ENCODE measurements at regions not wholly inside any gene's neighbourhood (a gene's known extent, or its start where the extent isn't known, plus 50 kb on each side); places are given as distances from the start of the nearest gene placed in this dataset.

GRCh38 chr7:29620556-29620930 lies 56.9 kb downstream of the PRR15 start:
- Mint-ChIP-seq H3K4me3 (no peak overlapping the region), H3K4me1 (no peaks in the 10 kb centered on the region), H3K27me3 (peaks cover 43% of the 10 kb centered on the region), H3K9me3 (ENCODE audit: insufficient read depth) (peaks cover 2% of the 10 kb centered on the region), H3K27ac (no peak overlapping the region)
- Histone ChIP-seq H3K79me2 (ENCODE audit: control insufficient read depth, insufficient read depth, low read length) (no peaks in the 10 kb centered on the region), H3K4me3 (ENCODE audit: control extremely low read depth in 1 of 5, extremely low read depth in 1 of 5, insufficient read depth in 1 of 5, low read depth in 2 of 5, low read length in 4 of 5) (no peak overlapping the region), H3K9me3 (ENCODE audit: control extremely low read depth in 1 of 3, control insufficient read depth in 2 of 3, insufficient read depth in 1 of 3, low read length in 2 of 3) (no peaks in the 10 kb centered on the region), H3K36me3 (replicated peaks in 1 of 2; ENCODE audit: control extremely low read depth in 1 of 2, control insufficient read depth in 1 of 2, extremely low read depth in 1 of 2, insufficient read depth in 2 of 2, low read length in 1 of 2) (no peaks in the 10 kb centered on the region), H3K4me2 (replicated peaks; ENCODE audit: low read depth, low read length, poor library complexity, severe bottlenecking) (no peak overlapping the region), H2AFZ (ENCODE audit: insufficient read depth, low read depth, low read length, poor library complexity, severe bottlenecking) (no peak overlapping the region), H3K9ac (ENCODE audit: low read length) (no peak overlapping the region), H3K27me3 (replicated peaks in 1 of 4; ENCODE audit: control extremely low read depth in 1 of 4, control insufficient read depth in 3 of 4, insufficient read depth in 4 of 4, low read length in 3 of 4) (peaks cover 0 to 2% (median 0%) of the 10 kb centered on the region in 4 experiments), H3K4me1 (ENCODE audit: control insufficient read depth in 2 of 2, insufficient read depth in 2 of 2, low read length in 2 of 2) (no peaks in the 10 kb centered on the region), H4K20me1 (ENCODE audit: control insufficient read depth, insufficient read depth, low read length, poor library complexity, severe bottlenecking) (no peaks in the 10 kb centered on the region), H3K27ac (ENCODE audit: low read length in 2 of 2) (no peak overlapping the region)
- intact Hi-C loops (cut with micrococcal nuclease), result no loop called here
- ATAC-seq (ENCODE audit: low read depth), result no peak
- ChIA-PET CTCF (no interaction called here), POLR2A (no interaction called here)
- DNase-seq, result no peak
- WGBS (ENCODE audit: insufficient coverage), result 100% methylated on average over 1 of the region's 2 CpGs
- TF ChIP-seq EZH2 (IDR thresholded peaks at IDR 0.05; ENCODE audit: borderline replicate concordance, insufficient read depth, low read depth, low read length, poor library complexity, severe bottlenecking) (no peak), CTCF (IDR thresholded peaks at IDR 0.05) (no peak)

GRCh38 chr7:29622335-29623265 lies 59.0 kb downstream of the PRR15 start:
- Mint-ChIP-seq H3K4me3 (no peak overlapping the region), H3K27ac (no peak overlapping the region), H3K4me1 (no peaks in the 10 kb centered on the region), H3K9me3 (ENCODE audit: insufficient read depth) (no peaks in the 10 kb centered on the region), H3K27me3 (peaks cover 47% of the 10 kb centered on the region)
- ChIA-PET POLR2A (no interaction called here), CTCF (interaction anchor here (0.7 kb wide), 1 partner anchor 1161 kb away, joined by 4 read pairs; no protein-coding TSS in a partner anchor)
- H3K79me2 ChIP-seq (ENCODE audit: control insufficient read depth, insufficient read depth, low read length), result no peaks in the 10 kb centered on the region
- ATAC-seq (ENCODE audit: low read depth), result no peak
- no peak overlapping the region for H3K27ac ChIP-seq (ENCODE audit: low read length in 2 of 2)
- H3K4me3 ChIP-seq (ENCODE audit: control extremely low read depth in 1 of 5, extremely low read depth in 1 of 5, insufficient read depth in 1 of 5, low read depth in 2 of 5, low read length in 4 of 5), result no peak overlapping the region
- no peak overlapping the region for H2AFZ ChIP-seq (ENCODE audit: insufficient read depth, low read depth, low read length, poor library complexity, severe bottlenecking)
- DNase-seq, result no peak
- H3K9me3 ChIP-seq (ENCODE audit: control extremely low read depth in 1 of 3, control insufficient read depth in 2 of 3, insufficient read depth in 1 of 3, low read length in 2 of 3), result no peaks in the 10 kb centered on the region
- TF ChIP-seq CTCF (IDR thresholded peaks at IDR 0.05) (no peak), EZH2 (IDR thresholded peaks at IDR 0.05; ENCODE audit: borderline replicate concordance, insufficient read depth, low read depth, low read length, poor library complexity, severe bottlenecking) (no peak)
- H3K9ac ChIP-seq (ENCODE audit: low read length), result no peak overlapping the region
- intact Hi-C loops (cut with micrococcal nuclease), result no loop called here
- H4K20me1 ChIP-seq (ENCODE audit: control insufficient read depth, insufficient read depth, low read length, poor library complexity, severe bottlenecking), result no peaks in the 10 kb centered on the region
- peaks cover 0 to 2% (median 0%) of the 10 kb centered on the region in 4 experiments for H3K27me3 ChIP-seq (replicated peaks in 1 of 4; ENCODE audit: control extremely low read depth in 1 of 4, control insufficient read depth in 3 of 4, insufficient read depth in 4 of 4, low read length in 3 of 4)
- H3K36me3 ChIP-seq (replicated peaks in 1 of 2; ENCODE audit: control extremely low read depth in 1 of 2, control insufficient read depth in 1 of 2, extremely low read depth in 1 of 2, insufficient read depth in 2 of 2, low read length in 1 of 2), result no peaks in the 10 kb centered on the region
- H3K4me1 ChIP-seq (ENCODE audit: control insufficient read depth in 2 of 2, insufficient read depth in 2 of 2, low read length in 2 of 2), result no peaks in the 10 kb centered on the region
- WGBS (ENCODE audit: insufficient coverage), result 90% methylated on average over 4 of the region's 13 CpGs
- no peak overlapping the region for H3K4me2 ChIP-seq (replicated peaks; ENCODE audit: low read depth, low read length, poor library complexity, severe bottlenecking)
